Peyer's patch (tissue), 4 donors: ENCODE measurements at regions not wholly inside any gene's neighbourhood (a gene's known extent, or its start where the extent isn't known, plus 50 kb on each side); places are given as distances from the start of the nearest gene placed in this dataset.

Experiments used
- POLR2A ChIP-seq, 2 donors: fragments of 450-650 bp; IDR thresholded peaks; one replicate each; pipeline ENCODE4 v1.5.1; 2017; ENCODE audit warnings: antibody characterized with exemption in 2 of 2, mild to moderate bottlenecking in 2 of 2, moderate library complexity in 2 of 2
- TF ChIP-seq, protein P1 (sequence below), 6 experiments: fragments of 450-650 bp in 4 of 6; fragments of 200-600 bp in 2 of 6; sonication (generic) in 1 of 6; IDR thresholded peaks; one replicate each; pipeline ENCODE4 v1.5.1; 2017 to 2019; ENCODE audit warnings: antibody characterized with exemption in 6 of 6, mild to moderate bottlenecking in 3 of 6, moderate library complexity in 1 of 6

GRCh38 chr9:91073049-91073810, 271.6 kb downstream of the SYK start:
- TF ChIP-seq, protein P1, sequence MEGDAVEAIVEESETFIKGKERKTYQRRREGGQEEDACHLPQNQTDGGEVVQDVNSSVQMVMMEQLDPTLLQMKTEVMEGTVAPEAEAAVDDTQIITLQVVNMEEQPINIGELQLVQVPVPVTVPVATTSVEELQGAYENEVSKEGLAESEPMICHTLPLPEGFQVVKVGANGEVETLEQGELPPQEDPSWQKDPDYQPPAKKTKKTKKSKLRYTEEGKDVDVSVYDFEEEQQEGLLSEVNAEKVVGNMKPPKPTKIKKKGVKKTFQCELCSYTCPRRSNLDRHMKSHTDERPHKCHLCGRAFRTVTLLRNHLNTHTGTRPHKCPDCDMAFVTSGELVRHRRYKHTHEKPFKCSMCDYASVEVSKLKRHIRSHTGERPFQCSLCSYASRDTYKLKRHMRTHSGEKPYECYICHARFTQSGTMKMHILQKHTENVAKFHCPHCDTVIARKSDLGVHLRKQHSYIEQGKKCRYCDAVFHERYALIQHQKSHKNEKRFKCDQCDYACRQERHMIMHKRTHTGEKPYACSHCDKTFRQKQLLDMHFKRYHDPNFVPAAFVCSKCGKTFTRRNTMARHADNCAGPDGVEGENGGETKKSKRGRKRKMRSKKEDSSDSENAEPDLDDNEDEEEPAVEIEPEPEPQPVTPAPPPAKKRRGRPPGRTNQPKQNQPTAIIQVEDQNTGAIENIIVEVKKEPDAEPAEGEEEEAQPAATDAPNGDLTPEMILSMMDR (IDR thresholded peaks at IDR 0.05), result no peak
- TF ChIP-seq POLR2A (IDR thresholded peaks at IDR 0.05), result no peak
